GM12891 (cell line): ENCODE measurements at regions not wholly inside any gene's neighbourhood (a gene's known extent, or its start where the extent isn't known, plus 50 kb on each side); places are given as distances from the start of the nearest gene placed in this dataset.

ENCODE experiments used
- POLR2A ChIP-seq: IDR thresholded peaks from 2 replicates; pipeline ENCODE4 v1.6.1; 2011; ENCODE audit warnings: low read depth, low read length, control low read depth
- POLR2AphosphoS5 ChIP-seq: IDR thresholded peaks from 2 replicates; pipeline ENCODE4 v1.6.1; 2011; ENCODE audit warnings: low read depth, low read length, control low read depth
- TAF1 ChIP-seq: IDR thresholded peaks from 2 replicates; pipeline ENCODE4 v1.6.1; 2011; ENCODE audit warnings: low read depth, low read length, control low read depth

DNA sequence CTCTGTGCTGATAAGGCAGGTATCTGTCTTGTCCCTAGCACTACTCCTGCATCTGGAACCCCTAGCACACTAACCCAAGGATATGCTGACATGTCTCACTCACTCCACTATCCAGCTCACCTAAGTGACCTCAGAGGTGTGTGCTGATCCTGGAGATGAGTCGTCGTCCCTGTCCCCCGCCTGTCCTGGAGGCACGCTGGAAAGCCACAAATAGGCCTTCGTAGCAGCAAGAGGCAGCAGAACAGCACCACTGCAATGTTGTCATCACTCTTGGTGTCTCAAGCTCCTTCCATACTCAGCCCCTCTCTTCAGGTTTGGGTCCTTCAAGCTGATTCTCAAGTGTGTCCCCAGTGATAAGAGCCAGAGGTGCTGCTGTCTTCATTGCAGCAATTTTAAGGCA is 73.0 kb upstream of the ITGA6 start:
- TF ChIP-seq POLR2AphosphoS5 (no peak), TAF1 (no peak), POLR2A (no peak)
